Testis (tissue), 2 donors: ENCODE measurements at regions not wholly inside any gene's neighbourhood (a gene's known extent, or its start where the extent isn't known, plus 50 kb on each side); places are given as distances from the start of the nearest gene placed in this dataset.

Experiments
- DNase-seq: peaks from one replicate; pipeline ENCODE4 v3.0.0-alpha.2; 2019
- H3K27ac ChIP-seq, 2 donors: fragments of 200-600 bp; sonication (generic); one replicate each; pipeline ENCODE4 v1.5.1; 2019
- H3K27me3 ChIP-seq: fragments of 200-600 bp; sonication (generic); one replicate; pipeline ENCODE4 v1.5.1; 2019
- H3K36me3 ChIP-seq: fragments of 200-600 bp; sonication (generic); one replicate; pipeline ENCODE4 v1.5.1; 2017; ENCODE audit warnings: low read depth; ENCODE audit errors: missing control alignments
- H3K4me1 ChIP-seq: fragments of 200-600 bp; sonication (generic); one replicate; pipeline ENCODE4 v1.5.1; 2019
- H3K4me3 ChIP-seq, 2 donors: fragments of 200-600 bp; sonication (generic); one replicate each; pipeline ENCODE4 v1.5.1; 2017 to 2019
- H3K9me3 ChIP-seq: fragments of 200-600 bp; sonication (generic); one replicate; pipeline ENCODE4 v1.5.1; 2017
- CTCF ChIP-seq, 3 experiments: fragments of 450-650 bp in 2 of 3; fragments of 200-600 bp in 1 of 3; sonication (generic) in 1 of 3; IDR thresholded peaks; one replicate each; pipeline ENCODE4 v1.5.1; 2016 to 2019; ENCODE audit warnings: antibody characterized with exemption in 3 of 3, mild to moderate bottlenecking in 2 of 3, moderate library complexity in 1 of 3
- POLR2A ChIP-seq: fragments of 450-650 bp; IDR thresholded peaks from one replicate; pipeline ENCODE4 v1.6.1; 2017; ENCODE audit warnings: antibody characterized with exemption, mild to moderate bottlenecking, moderate library complexity
- WGBS, 2 donors: methylation state at CpG; one replicate each; pipeline ENCODE4 v1.1.5; 2018; 5-methylcytosine and 5-hydroxymethylcytosine counted together
- intact Hi-C: fragments of 100-400 bp; cut with DNase I; formaldehyde crosslinking; loops from one replicate; pipeline ENCODE4 v1.15.1; 2023; ENCODE audit warnings: low total_unique reads

GRCh38 chr2:34998741-34999140 is 1356.8 kb upstream of the CRIM1 start:
- intact Hi-C loops = no loop called here
- WGBS, 2 donors = 12 to 16% methylated on average over 5 of the region's 5 CpGs
- Histone ChIP-seq H3K9me3 (no peaks in the 10 kb centered on the region), H3K27me3 (no peaks in the 10 kb centered on the region), H3K4me3 (no peak overlapping the region), H3K4me1 (peaks cover 14% of the 10 kb centered on the region), H3K36me3 (no peaks in the 10 kb centered on the region), H3K27ac (peak overlapping the region in 1 of 2 donors; percentile 15)
- TF ChIP-seq POLR2A (no peak), CTCF (IDR thresholded peaks at IDR 0.05) (no peak)
- no peak for DNase-seq

DNA sequence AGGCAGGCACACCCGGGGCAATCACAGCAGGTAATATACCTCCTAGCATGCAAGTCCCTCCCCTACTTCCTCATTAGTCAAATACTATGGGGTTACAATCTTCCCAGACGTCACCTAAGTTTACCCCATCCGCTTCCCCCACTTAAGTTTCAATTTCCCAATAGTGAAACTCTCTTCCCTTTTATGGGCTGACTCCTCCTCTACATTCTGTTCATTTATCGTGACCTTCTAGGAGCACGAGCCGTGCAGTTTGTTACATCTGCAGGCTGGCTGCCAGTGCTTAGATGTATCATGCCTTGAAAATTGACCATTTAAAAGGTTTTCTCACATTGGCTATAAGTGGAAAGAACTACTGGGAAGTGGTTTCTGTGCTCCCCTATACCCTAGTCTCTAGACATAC is 1357.8 kb upstream of the CRIM1 start:
- H3K36me3 ChIP-seq = no peaks in the 10 kb centered on the region
- H3K4me3 ChIP-seq = no peak overlapping the region
- no peaks in the 10 kb centered on the region for H3K27me3 ChIP-seq
- TF ChIP-seq POLR2A (no peak), CTCF (IDR thresholded peaks at IDR 0.05) (no peak)
- peak overlapping the region; percentile 6 to 12 for H3K27ac ChIP-seq
- peak; percentile 80 for DNase-seq
- peaks cover 14% of the 10 kb centered on the region for H3K4me1 ChIP-seq
- 27% methylated on average over 6 of the region's 6 CpGs for WGBS, 2 donors
- intact Hi-C loops = no loop called here
- H3K9me3 ChIP-seq = no peaks in the 10 kb centered on the region

- no peak for TF ChIP-seq POLR2A
- TF ChIP-seq CTCF (IDR thresholded peaks at IDR 0.05) = no peak
- WGBS, 2 donors = 29 to 38% methylated on average over 2 of the region's 2 CpGs
- H3K27me3 ChIP-seq = no peaks in the 10 kb centered on the region
- H3K4me1 ChIP-seq = peaks cover 14% of the 10 kb centered on the region
- no peaks in the 10 kb centered on the region for H3K9me3 ChIP-seq
- no peak for DNase-seq
- intact Hi-C loops = no loop called here
- no peaks in the 10 kb centered on the region for H3K36me3 ChIP-seq
- H3K27ac ChIP-seq = no peak overlapping the region
- no peak overlapping the region for H3K4me3 ChIP-seq
Measured at GRCh38 chr2:34995196-34995595, 1360.4 kb upstream of the CRIM1 start.

DNA sequence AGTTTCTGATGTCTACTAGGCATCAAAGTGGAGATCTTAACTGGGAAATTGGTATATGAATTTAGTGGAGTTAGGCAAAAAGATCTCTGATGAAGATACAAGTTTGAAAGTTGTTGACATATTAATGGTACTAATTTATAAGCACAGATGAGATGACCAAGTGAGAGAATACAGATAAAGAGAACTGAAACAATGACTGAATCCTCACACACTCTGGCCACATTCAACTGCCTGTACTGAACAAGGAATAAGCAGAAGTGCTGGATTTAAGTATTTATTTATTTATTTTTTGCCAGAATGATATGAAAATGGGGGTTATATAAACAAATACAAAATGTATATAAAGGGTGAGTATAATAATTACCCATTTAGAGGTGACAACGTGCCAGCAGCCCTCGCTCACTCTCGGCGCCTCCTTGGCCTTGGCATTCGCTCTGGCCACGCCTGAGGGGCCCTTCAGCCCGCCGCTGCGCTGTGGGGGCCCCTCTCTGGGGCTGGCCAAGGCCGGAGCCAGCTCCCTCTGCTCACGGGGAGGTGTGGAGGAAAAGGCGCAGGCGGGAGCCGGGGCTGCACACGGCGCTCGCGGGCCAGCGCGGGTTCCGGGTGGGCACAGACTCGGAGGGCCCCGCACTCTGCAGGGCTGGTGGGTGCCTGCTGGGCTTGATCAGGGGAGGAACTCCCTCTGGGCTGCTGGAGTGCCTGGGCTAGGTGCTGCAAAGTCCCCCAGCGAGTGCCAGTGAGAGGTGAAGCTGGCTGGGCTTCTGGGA is 1363.9 kb upstream of the CRIM1 start:
- 59 to 84% methylated on average over 12 to 24 of the region's 24 CpGs for WGBS, 2 donors
- no peak for TF ChIP-seq CTCF (IDR thresholded peaks at IDR 0.05)
- TF ChIP-seq POLR2A = no peak
- intact Hi-C loops = no loop called here
- Histone ChIP-seq H3K27ac (no peak overlapping the region), H3K4me3 (peak overlapping the region; percentile 37 to 56), H3K27me3 (no peaks in the 10 kb centered on the region), H3K9me3 (no peaks in the 10 kb centered on the region), H3K4me1 (no peaks in the 10 kb centered on the region), H3K36me3 (no peaks in the 10 kb centered on the region)
- no peak for DNase-seq

DNA sequence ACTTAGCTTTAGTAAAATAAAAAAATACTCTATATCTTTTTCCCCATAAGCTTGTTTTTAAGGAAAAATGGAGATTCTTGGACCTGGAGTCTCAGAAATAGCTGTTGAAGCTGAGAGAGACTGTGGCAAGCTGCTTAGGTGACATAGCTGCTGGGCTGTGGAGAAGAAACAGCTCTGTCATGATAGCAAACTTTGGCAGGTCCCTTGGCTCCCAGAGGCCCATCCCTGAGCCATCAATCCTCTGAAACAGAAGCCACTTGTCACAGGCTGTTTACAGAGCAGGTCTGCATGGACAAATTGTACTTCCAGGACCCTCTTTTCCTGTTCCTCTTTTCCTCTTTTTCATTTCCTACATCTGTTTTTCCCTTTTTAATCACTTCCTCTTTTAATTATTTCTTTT is 1370.1 kb upstream of the CRIM1 start:
- no peaks in the 10 kb centered on the region for H3K9me3 ChIP-seq
- TF ChIP-seq CTCF (IDR thresholded peaks at IDR 0.05) = no peak
- TF ChIP-seq POLR2A = no peak
- H3K27me3 ChIP-seq = no peaks in the 10 kb centered on the region
- H3K4me1 ChIP-seq = no peaks in the 10 kb centered on the region
- DNase-seq = no peak
- H3K27ac ChIP-seq = no peak overlapping the region
- intact Hi-C loops = no loop called here
- H3K36me3 ChIP-seq = no peaks in the 10 kb centered on the region
- H3K4me3 ChIP-seq = no peak overlapping the region
